ENCODE measurements at regions not wholly inside any gene's neighbourhood (a gene's known extent, or its start where the extent isn't known, plus 50 kb on each side); places are given as distances from the start of the nearest gene placed in this dataset.

GRCh38 chr11:96869207-96869606, 479.4 kb downstream of the JRKL start:
- no peak for TF ChIP-seq ARNT (IDR thresholded peaks at IDR 0.05)
- TF ChIP-seq NFRKB (IDR thresholded peaks at IDR 0.05), result no peak
- TF ChIP-seq SUZ12 (IDR thresholded peaks at IDR 0.05), result no peak
- no peak for TF ChIP-seq ELF4 (IDR thresholded peaks at IDR 0.05)
- TF ChIP-seq LEF1 (IDR thresholded peaks at IDR 0.05; ENCODE audit: borderline replicate concordance), result no peak
- no peak for TF ChIP-seq TARDBP (IDR thresholded peaks at IDR 0.05)
- no peak for TF ChIP-seq PKNOX1 (IDR thresholded peaks at IDR 0.05)
- no peak for TF ChIP-seq BHLHE40 (IDR thresholded peaks at IDR 0.05; ENCODE audit: borderline replicate concordance)
- TF ChIP-seq FOXM1 (IDR thresholded peaks at IDR 0.05; ENCODE audit: borderline replicate concordance), result no peak
